ENCODE measurements at regions not wholly inside any gene's neighbourhood (a gene's known extent, or its start where the extent isn't known, plus 50 kb on each side); places are given as distances from the start of the nearest gene placed in this dataset.

GRCh38 chr13:111939666-111940278, 127.2 kb upstream of the SOX1 start:
- no peak for TF ChIP-seq CTCF (IDR thresholded peaks at IDR 0.05)
- TF ChIP-seq EZH2 (IDR thresholded peaks at IDR 0.05; ENCODE audit: borderline replicate concordance, insufficient read depth, low read depth, low read length, poor library complexity, severe bottlenecking), result no peak

Measured in B cell (primary cell).